IMR-90 (cell line): ENCODE measurements at regions not wholly inside any gene's neighbourhood (a gene's known extent, or its start where the extent isn't known, plus 50 kb on each side); places are given as distances from the start of the nearest gene placed in this dataset.

Experiments used
- ATAC-seq: fragments of 200-7000 bp; cut with Tn5 transposase; 2 replicates; pipeline ENCODE4 v1.9.1; 2020; ENCODE audit warnings: low read depth, mild to moderate bottlenecking, moderate library complexity
- BruUV-seq: library from RNA; stranded (reverse); fragments of 400-500 nt; replicated peaks from 2 replicates; lab custom pipeline; 2021; lab: Mats Ljungman, UMichigan
- CTCF ChIA-PET: fragments of 300-600 bp; formaldehyde crosslinking; extraction: SDS; loops from one replicate; lab custom pipeline; 2021; ENCODE audit warnings: antibody characterized with exemption; lab: Yijun Ruan, JAX
- POLR2A ChIA-PET: fragments of 300-600 bp; sonication (Branson Sonifier 250); formaldehyde crosslinking; loops from one replicate; lab custom pipeline; 2022; ENCODE audit warnings: antibody characterized with exemption; ENCODE audit not compliant: unreplicated experiment; lab: Charles Lee
- DNase-seq: peaks from one replicate; pipeline ENCODE4 v3.0.0; 2013
- H2AFZ ChIP-seq: replicated peaks from 2 replicates; pipeline ENCODE3; 2013; ENCODE audit warnings: low read length, mild to moderate bottlenecking; ENCODE audit not compliant: poor library complexity
- H2AK5ac ChIP-seq: 2 replicates; pipeline ENCODE4 v1.6.1; 2013; ENCODE audit warnings: low read depth, low read length, inconsistent platforms
- H2AK9ac ChIP-seq: replicated peaks from 2 replicates; pipeline ENCODE3; 2013; ENCODE audit warnings: mild to moderate bottlenecking, low read depth, low read length, moderate library complexity; ENCODE audit not compliant: poor library complexity
- H2BK120ac ChIP-seq: 2 replicates; pipeline ENCODE4 v1.6.1; 2013; ENCODE audit warnings: low read depth, low read length, inconsistent platforms
- H2BK15ac ChIP-seq: 3 replicates; pipeline ENCODE4 v1.6.1; 2013; ENCODE audit warnings: low read depth, low read length, inconsistent platforms
- H2BK20ac ChIP-seq: 2 replicates; pipeline ENCODE4 v1.6.1; 2013; ENCODE audit warnings: low read depth, mild to moderate bottlenecking, inconsistent platforms, low read length, moderate library complexity
- H2BK5ac ChIP-seq: 2 replicates; pipeline ENCODE4 v1.6.1; 2013; ENCODE audit warnings: mild to moderate bottlenecking, low read depth, low read length, inconsistent platforms; ENCODE audit not compliant: poor library complexity, severe bottlenecking
- H3K14ac ChIP-seq: replicated peaks from 2 replicates; pipeline ENCODE4 v1.6.1; 2013; ENCODE audit warnings: low read depth, low read length, inconsistent platforms
- H3K18ac ChIP-seq: 2 replicates; pipeline ENCODE4 v1.6.1; 2013; ENCODE audit warnings: low read depth, low read length, control low read depth
- H3K23ac ChIP-seq: 2 replicates; pipeline ENCODE4 v1.6.1; 2013; ENCODE audit warnings: low read depth, low read length, inconsistent platforms
- H3K27ac ChIP-seq: 2 replicates; pipeline ENCODE4 v1.5.1; 2013; ENCODE audit warnings: mild to moderate bottlenecking, control low read depth, low read length; ENCODE audit not compliant: insufficient read depth
- H3K27me3 ChIP-seq: 2 replicates; pipeline ENCODE4 v1.6.1; 2013; ENCODE audit warnings: low read length; ENCODE audit not compliant: control insufficient read depth, insufficient read depth
- H3K36me3 ChIP-seq: 2 replicates; pipeline ENCODE4 v1.6.1; 2013; ENCODE audit warnings: low read length, mixed read lengths; ENCODE audit not compliant: control insufficient read depth, insufficient read depth
- H3K4ac ChIP-seq: 2 replicates; pipeline ENCODE4 v1.6.1; 2013; ENCODE audit warnings: low read depth, low read length, inconsistent platforms
- H3K4me1 ChIP-seq: 2 replicates; pipeline ENCODE4 v1.6.1; 2013; ENCODE audit warnings: low read length, mixed read lengths; ENCODE audit not compliant: control insufficient read depth, insufficient read depth
- H3K4me2 ChIP-seq: 2 replicates; pipeline ENCODE4 v1.6.1; 2013; ENCODE audit warnings: low read depth, mild to moderate bottlenecking, control low read depth, low read length, moderate library complexity
- H3K4me3 ChIP-seq: 2 replicates; pipeline ENCODE4 v1.5.1; 2013; ENCODE audit warnings: low read depth, mild to moderate bottlenecking, control low read depth, low read length, moderate library complexity; ENCODE audit not compliant: insufficient read depth
- H3K56ac ChIP-seq: 2 replicates; pipeline ENCODE4 v1.6.1; 2013; ENCODE audit warnings: low read length, inconsistent platforms; ENCODE audit not compliant: insufficient read depth; ENCODE audit errors: extremely low read depth
- H3K79me1 ChIP-seq, 2 experiments: 2 replicates each; pipeline ENCODE4 v1.6.1; 2013; ENCODE audit warnings: low read length in 2 of 2, inconsistent platforms in 1 of 2, low read depth in 1 of 2
- H3K9ac ChIP-seq: 2 replicates; pipeline ENCODE4 v1.6.1; 2013; ENCODE audit warnings: low read depth, low read length, control low read depth
- H3K9me1 ChIP-seq: 2 replicates; pipeline ENCODE4 v1.6.1; 2013; ENCODE audit warnings: low read length, inconsistent platforms; ENCODE audit not compliant: insufficient read depth
- H3K9me3 ChIP-seq: 2 replicates; pipeline ENCODE4 v1.6.1; 2013; ENCODE audit warnings: low read length; ENCODE audit not compliant: control insufficient read depth, insufficient read depth
- H4K20me1 ChIP-seq: 2 replicates; pipeline ENCODE4 v1.6.1; 2013; ENCODE audit warnings: low read length, inconsistent platforms; ENCODE audit not compliant: insufficient read depth
- H4K5ac ChIP-seq: 2 replicates; pipeline ENCODE4 v1.6.1; 2013; ENCODE audit warnings: mild to moderate bottlenecking, low read depth, low read length, control low read depth
- H4K8ac ChIP-seq, 2 experiments: 2 replicates each; pipeline ENCODE4 v1.6.1; 2013; ENCODE audit warnings: low read depth in 2 of 2, low read length in 2 of 2, control low read depth in 1 of 2, inconsistent platforms in 1 of 2
- H4K91ac ChIP-seq: 2 replicates; pipeline ENCODE4 v1.6.1; 2013; ENCODE audit warnings: low read depth, low read length, inconsistent platforms; ENCODE audit not compliant: insufficient read depth
- BHLHE40 ChIP-seq: fragments of 150-350 bp; IDR thresholded peaks from 2 replicates; pipeline ENCODE4 v1.6.1; 2016; ENCODE audit warnings: mild to moderate bottlenecking, low read depth, low read length
- CEBPB ChIP-seq: IDR thresholded peaks from 2 replicates; pipeline ENCODE4 v1.6.1; 2012; ENCODE audit warnings: low read depth, low read length, improper control_type of control experiment
- CHD1 ChIP-seq: IDR thresholded peaks from 2 replicates; pipeline ENCODE4 v1.6.1; 2012; ENCODE audit warnings: low read depth, low read length, improper control_type of control experiment
- FOS ChIP-seq: fragments of 150-350 bp; IDR thresholded peaks from 2 replicates; pipeline ENCODE4 v1.6.1; 2016; ENCODE audit warnings: low read depth, low read length
- MAFK ChIP-seq: IDR thresholded peaks from 2 replicates; pipeline ENCODE4 v1.6.1; 2012; ENCODE audit warnings: low read depth, low read length, improper control_type of control experiment
- MAZ ChIP-seq: IDR thresholded peaks from 2 replicates; pipeline ENCODE4 v1.6.1; 2012; ENCODE audit warnings: low read depth, mild to moderate bottlenecking, low read length, improper control_type of control experiment, moderate library complexity, borderline replicate concordance
- MXI1 ChIP-seq: IDR thresholded peaks from 2 replicates; pipeline ENCODE4 v1.6.1; 2012; ENCODE audit warnings: low read depth, mild to moderate bottlenecking, low read length, moderate library complexity, borderline replicate concordance
- NFE2L2 ChIP-seq: fragments of 150-350 bp; IDR thresholded peaks from 2 replicates; pipeline ENCODE4 v1.6.1; 2016; ENCODE audit warnings: low read depth, mild to moderate bottlenecking, low read length
- POLR2A ChIP-seq: IDR thresholded peaks from 2 replicates; pipeline ENCODE4 v1.6.1; 2012; ENCODE audit warnings: mild to moderate bottlenecking, low read depth, low read length
- RAD21 ChIP-seq: IDR thresholded peaks from 2 replicates; pipeline ENCODE4 v1.6.1; 2012; ENCODE audit warnings: low read length, improper control_type of control experiment
- RCOR1 ChIP-seq: IDR thresholded peaks from 2 replicates; pipeline ENCODE4 v1.6.1; 2012; ENCODE audit warnings: mild to moderate bottlenecking, low read length, improper control_type of control experiment; ENCODE audit not compliant: insufficient replicate concordance
- RFX5 ChIP-seq: IDR thresholded peaks from 2 replicates; pipeline ENCODE4 v1.8.0; 2012; ENCODE audit warnings: low read depth, mild to moderate bottlenecking, low read length, moderate library complexity
- SMC3 ChIP-seq: fragments of 150-350 bp; IDR thresholded peaks from 2 replicates; pipeline ENCODE4 v1.6.1; 2016; ENCODE audit warnings: low read depth, mild to moderate bottlenecking, antibody characterized with exemption, low read length, moderate library complexity
- WGBS, 2 experiments: methylation state at CpG; one replicate each; pipeline versions ENCODE4 v1.1.5 to v1.1.7; 2013; ENCODE audit warnings: missing lambda C conversion rate in 2 of 2; ENCODE audit not compliant: insufficient read length in 1 of 2; ENCODE audit errors: extremely low coverage in 2 of 2; 5-methylcytosine and 5-hydroxymethylcytosine counted together
- dilution Hi-C: fragments of 300-500 bp; cut with HindIII; formaldehyde crosslinking; loops from one replicate; pipeline ENCODE4 v1.14.3; 2018; ENCODE audit warnings: low sequenced_read_pairs; ENCODE audit not compliant: unreplicated experiment
- in situ Hi-C: fragments of 300-500 bp; cut with MboI; formaldehyde crosslinking; loops from 3 replicates; pipeline ENCODE4 v1.14.3; 2019; ENCODE audit warnings: low sequenced_read_pairs, inconsistent platforms, mixed read lengths
- intact Hi-C: fragments of 100-400 bp; cut with micrococcal nuclease; formaldehyde crosslinking; loops from 2 replicates; pipeline ENCODE4 v1.10.0; 2022
- TF ChIP-seq, protein P1 (sequence below): conservative IDR thresholded peaks from 2 replicates; pipeline ENCODE4 v1.5.1; 2012; ENCODE audit warnings: mild to moderate bottlenecking, low read depth, low read length, improper control_type of control experiment
- TF ChIP-seq, protein P2 (sequence below): fragments of 150-350 bp; IDR thresholded peaks from 2 replicates; pipeline ENCODE4 v1.6.1; 2017; ENCODE audit warnings: mild to moderate bottlenecking, antibody characterized with exemption, low read length, low read depth
- TF ChIP-seq, protein P3 (sequence below): fragments of 150-350 bp; IDR thresholded peaks from 2 replicates; pipeline ENCODE4 v1.6.1; 2016; ENCODE audit warnings: low read depth, mild to moderate bottlenecking, low read length, moderate library complexity, borderline replicate concordance

DNA sequence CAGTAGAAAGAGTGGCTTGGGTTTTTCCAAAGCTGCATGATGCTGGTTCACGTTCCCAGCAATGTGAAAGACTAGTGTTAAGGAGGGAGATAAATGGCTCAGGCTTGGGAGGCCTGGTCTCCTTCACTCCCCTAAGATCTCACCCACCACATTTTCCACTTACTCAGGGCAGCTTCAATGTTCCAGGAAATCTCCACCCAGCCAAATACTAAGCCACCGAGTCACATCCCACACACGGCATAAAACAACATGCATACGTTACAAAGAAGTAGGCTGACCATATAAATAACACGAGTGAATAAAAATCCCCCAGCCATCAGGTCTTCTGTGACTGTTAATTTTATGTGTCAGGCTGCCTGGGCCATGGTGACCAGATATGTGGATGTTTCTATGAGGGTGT lies 303.5 kb downstream of the SFMBT2 start:
- DNase-seq: peak; percentile 83
- H3K23ac ChIP-seq: no peak overlapping the region

More for the DNA sequence above, 303.5 kb downstream of the SFMBT2 start:
- Histone ChIP-seq H2BK20ac (0 out of 2 replicates have a peak overlapping the region, but pooled peaks have one; percentile 41), H2AK9ac (no peak overlapping the region), H3K18ac (no peak overlapping the region), H2BK5ac (peak overlapping the region; percentile 12), H3K14ac (no peak overlapping the region; the same call in 1 of the 2 replicates), H3K4me2 (no peak overlapping the region), H4K5ac (no peak overlapping the region), H2AFZ (no peak overlapping the region), H3K4me1 (peaks cover 2% of the 10 kb centered on the region; the same call in 1 of the 2 replicates), H3K56ac (no peak overlapping the region), H3K27ac (0 out of 2 replicates have a peak overlapping the region, but pooled peaks have one; percentile 10), H2BK120ac (peak overlapping the region; percentile 57; the same call in 1 of the 2 replicates), H3K9ac (no peak overlapping the region), H4K91ac (peak overlapping the region; percentile 19; the same call in 1 of the 2 replicates), H3K79me1 (no peaks in the 10 kb centered on the region), H3K27me3 (no peaks in the 10 kb centered on the region), H2AK5ac (no peak overlapping the region), H2BK15ac (peak overlapping the region; percentile 34; the same call in 1 of the 3 replicates), H4K8ac (peak overlapping the region; percentile 27 to 68; a peak in 1 of 4 replicates), H3K36me3 (no peaks in the 10 kb centered on the region), H4K20me1 (no peaks in the 10 kb centered on the region), H3K4me3 (no peak overlapping the region), H3K9me3 (0 out of 2 replicates have a peak, but pooled peaks cover 2% of the 10 kb centered on the region), H3K4ac (no peak overlapping the region), H3K9me1 (no peaks in the 10 kb centered on the region)
- peak; percentile 53 for ATAC-seq
- no TSS peak for BruUV-seq
- WGBS, 2 experiments: no CpG with 5 or more reads among the region's 5 CpGs
- intact Hi-C loops (no loop called here), in situ Hi-C loops (no loop called here), dilution Hi-C loops (no loop called here)
- POLR2A ChIA-PET: no interaction called here
- TF ChIP-seq MXI1: no peak
- TF ChIP-seq, protein P1, sequence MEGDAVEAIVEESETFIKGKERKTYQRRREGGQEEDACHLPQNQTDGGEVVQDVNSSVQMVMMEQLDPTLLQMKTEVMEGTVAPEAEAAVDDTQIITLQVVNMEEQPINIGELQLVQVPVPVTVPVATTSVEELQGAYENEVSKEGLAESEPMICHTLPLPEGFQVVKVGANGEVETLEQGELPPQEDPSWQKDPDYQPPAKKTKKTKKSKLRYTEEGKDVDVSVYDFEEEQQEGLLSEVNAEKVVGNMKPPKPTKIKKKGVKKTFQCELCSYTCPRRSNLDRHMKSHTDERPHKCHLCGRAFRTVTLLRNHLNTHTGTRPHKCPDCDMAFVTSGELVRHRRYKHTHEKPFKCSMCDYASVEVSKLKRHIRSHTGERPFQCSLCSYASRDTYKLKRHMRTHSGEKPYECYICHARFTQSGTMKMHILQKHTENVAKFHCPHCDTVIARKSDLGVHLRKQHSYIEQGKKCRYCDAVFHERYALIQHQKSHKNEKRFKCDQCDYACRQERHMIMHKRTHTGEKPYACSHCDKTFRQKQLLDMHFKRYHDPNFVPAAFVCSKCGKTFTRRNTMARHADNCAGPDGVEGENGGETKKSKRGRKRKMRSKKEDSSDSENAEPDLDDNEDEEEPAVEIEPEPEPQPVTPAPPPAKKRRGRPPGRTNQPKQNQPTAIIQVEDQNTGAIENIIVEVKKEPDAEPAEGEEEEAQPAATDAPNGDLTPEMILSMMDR: no peak
- TF ChIP-seq BHLHE40: no peak
- TF ChIP-seq RCOR1: no peak
- TF ChIP-seq, protein P2, sequence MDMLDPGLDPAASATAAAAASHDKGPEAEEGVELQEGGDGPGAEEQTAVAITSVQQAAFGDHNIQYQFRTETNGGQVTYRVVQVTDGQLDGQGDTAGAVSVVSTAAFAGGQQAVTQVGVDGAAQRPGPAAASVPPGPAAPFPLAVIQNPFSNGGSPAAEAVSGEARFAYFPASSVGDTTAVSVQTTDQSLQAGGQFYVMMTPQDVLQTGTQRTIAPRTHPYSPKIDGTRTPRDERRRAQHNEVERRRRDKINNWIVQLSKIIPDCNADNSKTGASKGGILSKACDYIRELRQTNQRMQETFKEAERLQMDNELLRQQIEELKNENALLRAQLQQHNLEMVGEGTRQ: no peak
- TF ChIP-seq RFX5: no peak
- TF ChIP-seq NFE2L2: no peak
- no peak for TF ChIP-seq FOS
- no peak for TF ChIP-seq MAZ
- no peak for TF ChIP-seq SMC3
- no peak for TF ChIP-seq RAD21
- no peak for TF ChIP-seq CEBPB
- TF ChIP-seq, protein P3, sequence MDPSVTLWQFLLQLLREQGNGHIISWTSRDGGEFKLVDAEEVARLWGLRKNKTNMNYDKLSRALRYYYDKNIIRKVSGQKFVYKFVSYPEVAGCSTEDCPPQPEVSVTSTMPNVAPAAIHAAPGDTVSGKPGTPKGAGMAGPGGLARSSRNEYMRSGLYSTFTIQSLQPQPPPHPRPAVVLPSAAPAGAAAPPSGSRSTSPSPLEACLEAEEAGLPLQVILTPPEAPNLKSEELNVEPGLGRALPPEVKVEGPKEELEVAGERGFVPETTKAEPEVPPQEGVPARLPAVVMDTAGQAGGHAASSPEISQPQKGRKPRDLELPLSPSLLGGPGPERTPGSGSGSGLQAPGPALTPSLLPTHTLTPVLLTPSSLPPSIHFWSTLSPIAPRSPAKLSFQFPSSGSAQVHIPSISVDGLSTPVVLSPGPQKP: no peak
- no peak for TF ChIP-seq POLR2A
- no peak for TF ChIP-seq CHD1
- TF ChIP-seq MAFK: no peak
- CTCF ChIA-PET: no interaction called here
